SK-N-SH (cell line): ENCODE measurements at regions not wholly inside any gene's neighbourhood (a gene's known extent, or its start where the extent isn't known, plus 50 kb on each side); places are given as distances from the start of the nearest gene placed in this dataset.

Source experiments
- NRF1 ChIP-seq: IDR thresholded peaks from 2 replicates; pipeline ENCODE4 v1.6.1; 2012; ENCODE audit warnings: low read depth, mild to moderate bottlenecking, low read length
- POLR2AphosphoS5 ChIP-seq: IDR thresholded peaks from 2 replicates; pipeline ENCODE4 v1.6.1; 2012; ENCODE audit warnings: low read depth, low read length
- RFX5 ChIP-seq: IDR thresholded peaks from 2 replicates; pipeline ENCODE4 v1.6.1; 2012; ENCODE audit warnings: mild to moderate bottlenecking, improper control_type of control experiment, low read length
- TAF1 ChIP-seq: IDR thresholded peaks from 2 replicates; pipeline ENCODE4 v1.6.1; 2012; ENCODE audit warnings: low read depth, mild to moderate bottlenecking, low read length, moderate library complexity, borderline replicate concordance
- TEAD4 ChIP-seq: IDR thresholded peaks from 2 replicates; pipeline ENCODE4 v1.4.0; 2012; ENCODE audit warnings: mild to moderate bottlenecking, borderline replicate concordance; ENCODE audit not compliant: insufficient read depth
- YY1 ChIP-seq: IDR thresholded peaks from 2 replicates; pipeline ENCODE4 v1.4.0; 2012; ENCODE audit warnings: low read depth, mild to moderate bottlenecking
- TF ChIP-seq, protein P1 (sequence below): fragments of 200-600 bp; sonication (generic); IDR thresholded peaks from 2 replicates; pipeline ENCODE4 v1.6.1; 2017; ENCODE audit warnings: antibody characterized with exemption, mild to moderate bottlenecking, moderate library complexity
- TF ChIP-seq, protein P2 (sequence below): IDR thresholded peaks from 2 replicates; pipeline ENCODE4 v1.6.1; 2012; ENCODE audit warnings: mild to moderate bottlenecking, low read depth, low read length, moderate library complexity
- TF ChIP-seq, protein P3 (sequence below): IDR thresholded peaks from 2 replicates; pipeline ENCODE4 v1.4.0; 2012; ENCODE audit warnings: low read depth, borderline replicate concordance
- TF ChIP-seq, protein P4 (sequence below): IDR thresholded peaks from 2 replicates; pipeline ENCODE4 v1.4.0; 2012; ENCODE audit warnings: low read depth

DNA sequence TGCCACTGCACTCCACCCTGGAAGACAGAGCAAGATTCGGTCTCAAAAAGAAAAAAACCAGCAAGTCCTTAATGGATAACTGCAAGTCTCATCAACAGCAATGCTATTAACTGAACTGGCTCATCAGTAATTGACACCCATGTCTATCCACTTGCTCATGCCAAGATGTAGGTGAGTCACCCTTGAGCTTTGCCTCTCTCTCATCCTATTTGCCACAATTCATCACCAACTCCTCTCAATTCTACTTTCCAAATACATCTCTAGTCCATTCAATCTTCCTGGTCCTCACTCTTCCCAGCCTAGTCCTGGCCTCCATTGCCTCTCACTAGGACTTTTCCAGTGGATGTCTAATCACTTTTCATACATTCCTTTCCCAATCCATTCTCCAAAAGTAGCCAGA, 103.7 kb upstream of the PRMT6 start:
- no peak for TF ChIP-seq RFX5
- TF ChIP-seq NRF1: no peak
- no peak for TF ChIP-seq TAF1
- TF ChIP-seq, protein P1, sequence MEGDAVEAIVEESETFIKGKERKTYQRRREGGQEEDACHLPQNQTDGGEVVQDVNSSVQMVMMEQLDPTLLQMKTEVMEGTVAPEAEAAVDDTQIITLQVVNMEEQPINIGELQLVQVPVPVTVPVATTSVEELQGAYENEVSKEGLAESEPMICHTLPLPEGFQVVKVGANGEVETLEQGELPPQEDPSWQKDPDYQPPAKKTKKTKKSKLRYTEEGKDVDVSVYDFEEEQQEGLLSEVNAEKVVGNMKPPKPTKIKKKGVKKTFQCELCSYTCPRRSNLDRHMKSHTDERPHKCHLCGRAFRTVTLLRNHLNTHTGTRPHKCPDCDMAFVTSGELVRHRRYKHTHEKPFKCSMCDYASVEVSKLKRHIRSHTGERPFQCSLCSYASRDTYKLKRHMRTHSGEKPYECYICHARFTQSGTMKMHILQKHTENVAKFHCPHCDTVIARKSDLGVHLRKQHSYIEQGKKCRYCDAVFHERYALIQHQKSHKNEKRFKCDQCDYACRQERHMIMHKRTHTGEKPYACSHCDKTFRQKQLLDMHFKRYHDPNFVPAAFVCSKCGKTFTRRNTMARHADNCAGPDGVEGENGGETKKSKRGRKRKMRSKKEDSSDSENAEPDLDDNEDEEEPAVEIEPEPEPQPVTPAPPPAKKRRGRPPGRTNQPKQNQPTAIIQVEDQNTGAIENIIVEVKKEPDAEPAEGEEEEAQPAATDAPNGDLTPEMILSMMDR: no peak
- TF ChIP-seq, protein P2, sequence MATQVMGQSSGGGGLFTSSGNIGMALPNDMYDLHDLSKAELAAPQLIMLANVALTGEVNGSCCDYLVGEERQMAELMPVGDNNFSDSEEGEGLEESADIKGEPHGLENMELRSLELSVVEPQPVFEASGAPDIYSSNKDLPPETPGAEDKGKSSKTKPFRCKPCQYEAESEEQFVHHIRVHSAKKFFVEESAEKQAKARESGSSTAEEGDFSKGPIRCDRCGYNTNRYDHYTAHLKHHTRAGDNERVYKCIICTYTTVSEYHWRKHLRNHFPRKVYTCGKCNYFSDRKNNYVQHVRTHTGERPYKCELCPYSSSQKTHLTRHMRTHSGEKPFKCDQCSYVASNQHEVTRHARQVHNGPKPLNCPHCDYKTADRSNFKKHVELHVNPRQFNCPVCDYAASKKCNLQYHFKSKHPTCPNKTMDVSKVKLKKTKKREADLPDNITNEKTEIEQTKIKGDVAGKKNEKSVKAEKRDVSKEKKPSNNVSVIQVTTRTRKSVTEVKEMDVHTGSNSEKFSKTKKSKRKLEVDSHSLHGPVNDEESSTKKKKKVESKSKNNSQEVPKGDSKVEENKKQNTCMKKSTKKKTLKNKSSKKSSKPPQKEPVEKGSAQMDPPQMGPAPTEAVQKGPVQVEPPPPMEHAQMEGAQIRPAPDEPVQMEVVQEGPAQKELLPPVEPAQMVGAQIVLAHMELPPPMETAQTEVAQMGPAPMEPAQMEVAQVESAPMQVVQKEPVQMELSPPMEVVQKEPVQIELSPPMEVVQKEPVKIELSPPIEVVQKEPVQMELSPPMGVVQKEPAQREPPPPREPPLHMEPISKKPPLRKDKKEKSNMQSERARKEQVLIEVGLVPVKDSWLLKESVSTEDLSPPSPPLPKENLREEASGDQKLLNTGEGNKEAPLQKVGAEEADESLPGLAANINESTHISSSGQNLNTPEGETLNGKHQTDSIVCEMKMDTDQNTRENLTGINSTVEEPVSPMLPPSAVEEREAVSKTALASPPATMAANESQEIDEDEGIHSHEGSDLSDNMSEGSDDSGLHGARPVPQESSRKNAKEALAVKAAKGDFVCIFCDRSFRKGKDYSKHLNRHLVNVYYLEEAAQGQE: no peak
- TF ChIP-seq TEAD4: no peak
- TF ChIP-seq POLR2AphosphoS5: no peak
- TF ChIP-seq, protein P3, sequence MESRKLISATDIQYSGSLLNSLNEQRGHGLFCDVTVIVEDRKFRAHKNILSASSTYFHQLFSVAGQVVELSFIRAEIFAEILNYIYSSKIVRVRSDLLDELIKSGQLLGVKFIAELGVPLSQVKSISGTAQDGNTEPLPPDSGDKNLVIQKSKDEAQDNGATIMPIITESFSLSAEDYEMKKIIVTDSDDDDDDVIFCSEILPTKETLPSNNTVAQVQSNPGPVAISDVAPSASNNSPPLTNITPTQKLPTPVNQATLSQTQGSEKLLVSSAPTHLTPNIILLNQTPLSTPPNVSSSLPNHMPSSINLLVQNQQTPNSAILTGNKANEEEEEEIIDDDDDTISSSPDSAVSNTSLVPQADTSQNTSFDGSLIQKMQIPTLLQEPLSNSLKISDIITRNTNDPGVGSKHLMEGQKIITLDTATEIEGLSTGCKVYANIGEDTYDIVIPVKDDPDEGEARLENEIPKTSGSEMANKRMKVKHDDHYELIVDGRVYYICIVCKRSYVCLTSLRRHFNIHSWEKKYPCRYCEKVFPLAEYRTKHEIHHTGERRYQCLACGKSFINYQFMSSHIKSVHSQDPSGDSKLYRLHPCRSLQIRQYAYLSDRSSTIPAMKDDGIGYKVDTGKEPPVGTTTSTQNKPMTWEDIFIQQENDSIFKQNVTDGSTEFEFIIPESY: no peak
- no peak for TF ChIP-seq YY1
- TF ChIP-seq, protein P4, sequence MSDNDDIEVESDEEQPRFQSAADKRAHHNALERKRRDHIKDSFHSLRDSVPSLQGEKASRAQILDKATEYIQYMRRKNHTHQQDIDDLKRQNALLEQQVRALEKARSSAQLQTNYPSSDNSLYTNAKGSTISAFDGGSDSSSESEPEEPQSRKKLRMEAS: no peak
